ENCODE measurements at regions not wholly inside any gene's neighbourhood (a gene's known extent, or its start where the extent isn't known, plus 50 kb on each side); places are given as distances from the start of the nearest gene placed in this dataset.

- Histone ChIP-seq H3K27me3 (no peaks in the 10 kb centered on the region), H3K4me1 (no peaks in the 10 kb centered on the region), H3K9me3 (no peaks in the 10 kb centered on the region), H3K27ac (no peak overlapping the region), H3K36me3 (no peaks in the 10 kb centered on the region), H3K4me3 (no peak overlapping the region)
- no peak for DNase-seq
- intact Hi-C loops (cut with DNase I; ENCODE audit: low total_unique reads), result no loop called here
- TF ChIP-seq POLR2A (IDR thresholded peaks at IDR 0.05) (no peak), CTCF (IDR thresholded peaks at IDR 0.05) (no peak)
Observed at GRCh38 chr5:98349251-98349989, 424.0 kb upstream of the RGMB start.

- intact Hi-C loops (cut with DNase I; ENCODE audit: low total_unique reads), result no loop called here
- H3K9me3 ChIP-seq, result no peaks in the 10 kb centered on the region
- H3K36me3 ChIP-seq, result no peaks in the 10 kb centered on the region
- no peak overlapping the region for H3K27ac ChIP-seq
- no peaks in the 10 kb centered on the region for H3K27me3 ChIP-seq
- no peaks in the 10 kb centered on the region for H3K4me1 ChIP-seq
- DNase-seq, result no peak
- no peak overlapping the region for H3K4me3 ChIP-seq
- TF ChIP-seq POLR2A (IDR thresholded peaks at IDR 0.05) (no peak), CTCF (IDR thresholded peaks at IDR 0.05) (no peak)
Observed at GRCh38 chr5:98349990-98350365, 423.5 kb upstream of the RGMB start.

GRCh38 chr5:98354922-98355321, 418.5 kb upstream of the RGMB start:
- TF ChIP-seq POLR2A (IDR thresholded peaks at IDR 0.05), result no peak
- TF ChIP-seq CTCF (IDR thresholded peaks at IDR 0.05), result no peak
- DNase-seq, result no peak
- Histone ChIP-seq H3K27me3 (no peaks in the 10 kb centered on the region), H3K4me1 (no peaks in the 10 kb centered on the region), H3K36me3 (no peaks in the 10 kb centered on the region), H3K9me3 (no peaks in the 10 kb centered on the region), H3K27ac (no peak overlapping the region), H3K4me3 (no peak overlapping the region)
- intact Hi-C loops (cut with DNase I; ENCODE audit: low total_unique reads), result no loop called here

GRCh38 chr5:98360548-98360947, 412.9 kb upstream of the RGMB start:
- H3K4me3 ChIP-seq, result no peak overlapping the region
- intact Hi-C loops (cut with DNase I; ENCODE audit: low total_unique reads), result no loop called here
- H3K27ac ChIP-seq, result no peak overlapping the region
- no peaks in the 10 kb centered on the region for H3K36me3 ChIP-seq
- H3K9me3 ChIP-seq, result no peaks in the 10 kb centered on the region
- no peaks in the 10 kb centered on the region for H3K4me1 ChIP-seq
- no peak for DNase-seq
- no peaks in the 10 kb centered on the region for H3K27me3 ChIP-seq
- TF ChIP-seq POLR2A (IDR thresholded peaks at IDR 0.05), result no peak
- TF ChIP-seq CTCF (IDR thresholded peaks at IDR 0.05), result no peak

GRCh38 chr5:98363157-98363556, 410.3 kb upstream of the RGMB start:
- H3K27me3 ChIP-seq, result no peaks in the 10 kb centered on the region
- no peak for DNase-seq
- H3K36me3 ChIP-seq, result no peaks in the 10 kb centered on the region
- no peaks in the 10 kb centered on the region for H3K4me1 ChIP-seq
- H3K27ac ChIP-seq, result no peak overlapping the region
- no peaks in the 10 kb centered on the region for H3K9me3 ChIP-seq
- intact Hi-C loops (cut with DNase I; ENCODE audit: low total_unique reads), result no loop called here
- no peak overlapping the region for H3K4me3 ChIP-seq
- TF ChIP-seq CTCF (IDR thresholded peaks at IDR 0.05) (no peak), POLR2A (IDR thresholded peaks at IDR 0.05) (no peak)

All from uterus (tissue), 3 donors.